GM06990 (cell line): ENCODE measurements at regions not wholly inside any gene's neighbourhood (a gene's known extent, or its start where the extent isn't known, plus 50 kb on each side); places are given as distances from the start of the nearest gene placed in this dataset.

Experiments used
- DNase-seq: peaks from one replicate; pipeline ENCODE4 v3.0.0-alpha.2; 2011; ENCODE audit not compliant: insufficient read length; ENCODE audit errors: extremely low read depth
- H3K27me3 ChIP-seq: replicated peaks from 2 replicates; pipeline ENCODE4 v1.6.0; 2011; ENCODE audit warnings: low read length; ENCODE audit not compliant: control insufficient read depth, insufficient read depth
- H3K36me3 ChIP-seq: 2 replicates; pipeline ENCODE4 v1.5.1; 2011; ENCODE audit warnings: low read length; ENCODE audit not compliant: control insufficient read depth, insufficient read depth
- H3K4me3 ChIP-seq: replicated peaks from 2 replicates; pipeline ENCODE4 v1.5.1; 2011; ENCODE audit warnings: low read depth, mild to moderate bottlenecking, control low read depth, low read length
- TF ChIP-seq, protein P1 (sequence below): IDR thresholded peaks from 2 replicates; pipeline ENCODE4 v1.5.1; 2011; ENCODE audit warnings: low read length, control low read depth, mild to moderate bottlenecking, inconsistent platforms; ENCODE audit not compliant: insufficient read depth, poor library complexity, severe bottlenecking

DNA sequence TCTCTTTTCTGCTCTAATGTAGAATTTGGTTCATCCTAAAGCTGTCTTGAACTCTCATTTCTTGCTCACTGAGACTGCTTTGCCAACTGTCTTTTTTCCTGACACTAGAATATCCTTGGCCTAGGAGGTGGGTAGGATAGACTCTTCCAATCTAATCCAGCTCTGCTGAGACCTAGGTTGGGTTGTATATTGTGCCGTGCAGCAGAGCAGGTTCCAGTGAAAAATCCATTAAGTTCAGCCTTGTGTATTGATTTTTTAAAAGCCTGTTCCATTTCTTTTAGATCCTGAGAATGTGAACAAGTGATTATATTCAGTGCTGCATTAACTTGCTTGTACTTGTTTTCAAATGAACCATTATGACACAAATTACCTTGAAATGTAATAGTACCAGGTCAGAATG lies 539.6 kb downstream of the LRRC70 start:
- TF ChIP-seq, protein P1, sequence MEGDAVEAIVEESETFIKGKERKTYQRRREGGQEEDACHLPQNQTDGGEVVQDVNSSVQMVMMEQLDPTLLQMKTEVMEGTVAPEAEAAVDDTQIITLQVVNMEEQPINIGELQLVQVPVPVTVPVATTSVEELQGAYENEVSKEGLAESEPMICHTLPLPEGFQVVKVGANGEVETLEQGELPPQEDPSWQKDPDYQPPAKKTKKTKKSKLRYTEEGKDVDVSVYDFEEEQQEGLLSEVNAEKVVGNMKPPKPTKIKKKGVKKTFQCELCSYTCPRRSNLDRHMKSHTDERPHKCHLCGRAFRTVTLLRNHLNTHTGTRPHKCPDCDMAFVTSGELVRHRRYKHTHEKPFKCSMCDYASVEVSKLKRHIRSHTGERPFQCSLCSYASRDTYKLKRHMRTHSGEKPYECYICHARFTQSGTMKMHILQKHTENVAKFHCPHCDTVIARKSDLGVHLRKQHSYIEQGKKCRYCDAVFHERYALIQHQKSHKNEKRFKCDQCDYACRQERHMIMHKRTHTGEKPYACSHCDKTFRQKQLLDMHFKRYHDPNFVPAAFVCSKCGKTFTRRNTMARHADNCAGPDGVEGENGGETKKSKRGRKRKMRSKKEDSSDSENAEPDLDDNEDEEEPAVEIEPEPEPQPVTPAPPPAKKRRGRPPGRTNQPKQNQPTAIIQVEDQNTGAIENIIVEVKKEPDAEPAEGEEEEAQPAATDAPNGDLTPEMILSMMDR, result no peak
- Histone ChIP-seq H3K27me3 (no peaks in the 10 kb centered on the region), H3K4me3 (no peak overlapping the region), H3K36me3 (no peaks in the 10 kb centered on the region)
- no peak for DNase-seq

DNA sequence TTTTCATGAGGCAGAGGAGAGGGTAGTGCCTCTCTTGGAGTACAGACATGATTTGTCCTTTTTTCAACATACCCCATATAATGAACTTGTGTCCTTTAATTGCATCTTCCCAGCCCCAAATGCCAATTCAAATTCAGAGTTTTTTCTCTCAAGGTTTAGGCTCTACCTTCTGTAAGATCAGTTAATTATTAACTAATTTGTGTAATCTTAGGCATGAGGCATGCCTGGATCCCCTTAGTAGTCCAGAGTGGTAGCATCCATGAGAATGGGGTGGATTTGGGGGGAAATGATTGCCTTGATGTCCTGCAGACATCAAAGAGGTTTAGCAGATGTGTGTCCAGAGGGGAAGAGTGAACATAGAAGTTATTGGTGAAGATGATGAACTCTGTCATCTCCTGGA lies 533.3 kb downstream of the LRRC70 start:
- no peaks in the 10 kb centered on the region; the same call in 1 of the 2 replicates for H3K27me3 ChIP-seq
- no peaks in the 10 kb centered on the region for H3K36me3 ChIP-seq
- TF ChIP-seq, protein P1, result no peak
- no peak for DNase-seq
- H3K4me3 ChIP-seq, result no peak overlapping the region

DNA sequence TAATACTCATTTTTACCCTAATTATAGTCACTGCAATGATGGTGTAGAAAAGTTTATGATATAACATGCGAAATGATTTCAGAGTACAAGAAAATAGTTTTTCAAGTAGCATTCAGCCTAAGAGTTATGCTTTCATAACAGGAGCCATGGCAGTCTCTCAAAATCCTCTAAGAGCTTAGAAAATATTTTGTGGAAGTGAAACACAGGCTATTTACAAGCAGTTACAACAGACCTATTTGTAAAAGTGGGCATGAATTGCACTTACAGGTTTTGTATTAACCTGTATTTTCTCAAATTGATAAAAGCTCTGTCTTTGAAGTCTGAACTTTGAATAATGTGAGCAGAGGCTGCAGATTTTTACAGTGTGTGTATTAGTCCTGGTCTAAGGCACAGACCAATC lies 523.3 kb downstream of the LRRC70 start:
- TF ChIP-seq, protein P1, result no peak
- Histone ChIP-seq H3K27me3 (no peaks in the 10 kb centered on the region), H3K36me3 (no peaks in the 10 kb centered on the region), H3K4me3 (no peak overlapping the region)
- no peak for DNase-seq

DNA sequence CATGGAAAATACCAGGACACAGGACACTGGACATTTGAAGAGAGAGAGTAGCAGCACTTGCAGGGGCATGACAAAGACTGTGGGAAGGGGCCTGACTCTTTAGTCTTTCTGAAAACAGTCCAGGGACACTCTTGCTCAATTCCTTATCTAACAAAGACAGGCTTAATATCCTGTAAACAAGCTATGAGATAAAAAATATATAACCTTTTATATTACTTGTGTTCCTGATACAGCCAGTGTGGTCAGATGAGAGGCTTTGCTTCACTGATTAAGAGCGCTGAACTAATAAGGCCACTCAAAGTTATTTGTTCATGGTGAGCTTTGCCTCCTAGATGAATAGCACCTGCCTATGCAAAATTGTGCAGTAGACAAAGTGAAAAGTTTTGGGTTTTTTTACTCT lies 518.7 kb downstream of the LRRC70 start:
- TF ChIP-seq, protein P1, result no peak
- no peak overlapping the region for H3K4me3 ChIP-seq
- H3K36me3 ChIP-seq, result no peaks in the 10 kb centered on the region
- no peaks in the 10 kb centered on the region for H3K27me3 ChIP-seq
- no peak for DNase-seq

DNA sequence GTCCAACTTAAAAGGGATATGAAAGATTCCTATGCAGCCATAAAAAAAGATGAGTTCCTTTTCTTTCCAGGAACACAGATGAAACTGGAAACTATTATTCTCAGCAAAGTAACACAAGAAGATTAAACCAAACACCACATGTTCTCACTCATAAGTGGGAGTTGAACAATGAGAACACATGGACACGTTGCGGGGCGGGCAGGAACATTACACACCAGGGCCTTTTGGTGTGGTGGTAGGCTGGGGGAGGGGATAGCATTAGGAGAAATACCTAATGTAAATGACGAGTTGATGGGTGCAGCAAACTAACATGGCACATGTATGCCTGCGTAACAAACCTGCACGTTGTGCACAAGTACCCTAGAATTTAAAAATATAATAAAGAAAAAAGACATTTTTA lies 516.1 kb downstream of the LRRC70 start:
- Histone ChIP-seq H3K36me3 (no peaks in the 10 kb centered on the region), H3K4me3 (no peak overlapping the region), H3K27me3 (no peaks in the 10 kb centered on the region)
- TF ChIP-seq, protein P1, result no peak
- no peak for DNase-seq

DNA sequence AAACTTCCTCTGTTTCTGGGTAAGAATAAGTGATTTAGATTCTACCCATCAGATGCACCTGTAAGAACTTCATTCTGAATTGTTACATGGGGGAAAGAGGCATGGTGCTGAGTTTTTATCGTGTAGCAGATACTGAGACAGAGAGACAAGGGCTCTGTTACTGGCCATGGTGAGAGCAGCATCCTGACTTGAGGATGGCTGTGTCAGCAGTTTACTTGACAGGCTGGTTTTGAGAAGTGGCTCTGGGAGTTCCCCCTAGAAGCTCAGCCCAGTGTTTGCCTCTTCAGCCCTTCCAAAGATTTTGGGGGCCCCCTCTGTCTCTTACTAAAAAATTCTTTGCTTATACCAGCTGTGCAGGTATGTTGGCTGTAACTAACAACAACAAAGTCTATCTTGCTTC lies 510.5 kb downstream of the LRRC70 start:
- H3K27me3 ChIP-seq, result no peaks in the 10 kb centered on the region
- H3K4me3 ChIP-seq, result no peak overlapping the region
- no peak for DNase-seq
- no peaks in the 10 kb centered on the region for H3K36me3 ChIP-seq
- TF ChIP-seq, protein P1, result no peak
